Karpas-422 (cell line): ENCODE measurements at regions not wholly inside any gene's neighbourhood (a gene's known extent, or its start where the extent isn't known, plus 50 kb on each side); places are given as distances from the start of the nearest gene placed in this dataset.

Experiments
- DNase-seq: peaks from one replicate; pipeline ENCODE4 v3.0.0-alpha.2; 2015
- H2AFZ ChIP-seq: fragments of 200-600 bp; sonication (generic); 2 replicates; pipeline ENCODE4 v1.6.1; 2014; ENCODE audit warnings: antibody characterized with exemption, low read length, mixed read lengths
- H3K27ac ChIP-seq: fragments of 200-600 bp; sonication (generic); 2 replicates; pipeline ENCODE4 v1.5.1; 2014; ENCODE audit warnings: mild to moderate bottlenecking, low read length, moderate library complexity
- H3K27me3 ChIP-seq: fragments of 200-600 bp; sonication (generic); 2 replicates; pipeline ENCODE4 v1.6.1; 2014; ENCODE audit warnings: low read length, mixed read lengths
- H3K36me3 ChIP-seq: fragments of 200-600 bp; sonication (generic); 2 replicates; pipeline ENCODE4 v1.6.1; 2014; ENCODE audit warnings: low read length, mixed read lengths; ENCODE audit not compliant: insufficient read depth
- H3K4me1 ChIP-seq: fragments of 200-600 bp; sonication (generic); 2 replicates; pipeline ENCODE4 v1.6.1; 2014; ENCODE audit warnings: mild to moderate bottlenecking, low read length, mixed read lengths
- H3K4me2 ChIP-seq: fragments of 200-600 bp; sonication (generic); 2 replicates; pipeline ENCODE4 v1.6.1; 2014; ENCODE audit warnings: low read length, low read depth, mild to moderate bottlenecking; ENCODE audit not compliant: poor library complexity, severe bottlenecking
- H3K4me3 ChIP-seq: fragments of 200-600 bp; sonication (generic); 2 replicates; pipeline ENCODE4 v1.5.1; 2014; ENCODE audit warnings: mild to moderate bottlenecking, antibody characterized with exemption, low read length, mixed read lengths
- H3K79me2 ChIP-seq: fragments of 200-600 bp; sonication (generic); 2 replicates; pipeline ENCODE4 v1.6.1; 2014; ENCODE audit warnings: mild to moderate bottlenecking, low read length, mixed read lengths
- H3K9ac ChIP-seq: fragments of 200-600 bp; sonication (generic); 2 replicates; pipeline ENCODE4 v1.6.0; 2014; ENCODE audit warnings: low read length
- H3K9me2 ChIP-seq: fragments of 200-600 bp; sonication (generic), shearing (Covaris generic); replicated peaks from 2 replicates; pipeline ENCODE4 v1.6.0; 2014; ENCODE audit warnings: mild to moderate bottlenecking, low read length, moderate library complexity; ENCODE audit not compliant: insufficient read depth
- H3K9me3 ChIP-seq: fragments of 300-700, 200-600 bp; sonication (generic); 2 replicates; pipeline ENCODE4 v1.6.1; 2014; ENCODE audit warnings: low read length, mixed read lengths
- H4K20me1 ChIP-seq: fragments of 200-600 bp; sonication (generic); 2 replicates; pipeline ENCODE4 v1.6.1; 2014; ENCODE audit warnings: mild to moderate bottlenecking, antibody characterized with exemption, low read length, low read depth; ENCODE audit not compliant: insufficient read depth

DNA sequence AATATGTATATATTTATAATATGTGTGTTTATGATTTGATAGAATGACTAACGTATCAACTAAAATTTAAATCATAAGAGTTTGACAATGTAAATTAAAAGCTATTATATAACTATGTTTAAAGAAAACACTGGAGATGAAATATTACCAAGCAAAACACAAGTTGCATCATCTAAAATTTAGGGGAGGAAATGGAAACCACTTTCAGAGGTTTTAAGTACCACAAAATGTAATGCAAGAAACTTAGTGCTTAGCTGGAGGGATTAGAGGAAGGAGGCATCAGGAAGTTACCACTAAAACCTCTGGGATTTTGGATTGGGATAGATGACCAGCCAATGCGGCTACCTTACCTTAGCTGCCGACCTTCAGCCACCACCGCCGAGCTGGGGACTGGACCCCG, 1192.1 kb upstream of the PRKX start:
- H3K9me2 ChIP-seq: no peaks in the 10 kb centered on the region
- H2AFZ ChIP-seq: no peak overlapping the region
- no peaks in the 10 kb centered on the region for H3K4me1 ChIP-seq
- no peak for DNase-seq
- no peak overlapping the region for H3K4me2 ChIP-seq
- H3K4me3 ChIP-seq: no peak overlapping the region
- H3K79me2 ChIP-seq: no peaks in the 10 kb centered on the region
- H3K9me3 ChIP-seq: no peaks in the 10 kb centered on the region
- H3K36me3 ChIP-seq: no peaks in the 10 kb centered on the region
- no peak overlapping the region for H3K27ac ChIP-seq
- H3K27me3 ChIP-seq: no peaks in the 10 kb centered on the region
- no peak overlapping the region for H3K9ac ChIP-seq
- no peaks in the 10 kb centered on the region for H4K20me1 ChIP-seq

GRCh38 chrX:4881277-4881676, 1167.8 kb upstream of the PRKX start:
- Histone ChIP-seq H3K79me2 (no peaks in the 10 kb centered on the region), H3K36me3 (no peaks in the 10 kb centered on the region), H3K27ac (no peak overlapping the region), H3K9me3 (no peaks in the 10 kb centered on the region), H3K4me3 (no peak overlapping the region), H4K20me1 (no peaks in the 10 kb centered on the region), H2AFZ (no peak overlapping the region), H3K27me3 (no peaks in the 10 kb centered on the region), H3K4me2 (no peak overlapping the region), H3K9ac (no peak overlapping the region), H3K4me1 (no peaks in the 10 kb centered on the region), H3K9me2 (no peaks in the 10 kb centered on the region)
- DNase-seq: no peak

GRCh38 chrX:4878640-4879039, 1165.2 kb upstream of the PRKX start:
- Histone ChIP-seq H3K4me3 (no peak overlapping the region), H3K79me2 (no peaks in the 10 kb centered on the region), H3K27me3 (no peaks in the 10 kb centered on the region), H3K9me2 (no peaks in the 10 kb centered on the region), H3K9ac (no peak overlapping the region), H3K36me3 (no peaks in the 10 kb centered on the region), H2AFZ (no peak overlapping the region), H3K27ac (no peak overlapping the region), H3K4me1 (no peaks in the 10 kb centered on the region), H3K4me2 (no peak overlapping the region), H4K20me1 (no peaks in the 10 kb centered on the region), H3K9me3 (no peaks in the 10 kb centered on the region)
- no peak for DNase-seq

- Histone ChIP-seq H3K9me3 (no peaks in the 10 kb centered on the region), H3K9me2 (no peaks in the 10 kb centered on the region), H3K4me1 (no peaks in the 10 kb centered on the region), H3K9ac (no peak overlapping the region), H3K27ac (no peak overlapping the region), H3K4me3 (no peak overlapping the region), H3K36me3 (no peaks in the 10 kb centered on the region), H3K27me3 (no peaks in the 10 kb centered on the region), H3K79me2 (no peaks in the 10 kb centered on the region), H2AFZ (no peak overlapping the region), H4K20me1 (no peaks in the 10 kb centered on the region), H3K4me2 (no peak overlapping the region)
- no peak for DNase-seq
Measured at GRCh38 chrX:4876268-4876667, 1162.8 kb upstream of the PRKX start.

GRCh38 chrX:4851534-4851933, 1138.1 kb upstream of the PRKX start:
- no peak overlapping the region for H2AFZ ChIP-seq
- no peak overlapping the region for H3K27ac ChIP-seq
- no peaks in the 10 kb centered on the region for H3K9me2 ChIP-seq
- H3K9ac ChIP-seq: no peak overlapping the region
- H3K4me2 ChIP-seq: no peak overlapping the region
- H3K9me3 ChIP-seq: no peaks in the 10 kb centered on the region
- H3K4me3 ChIP-seq: no peak overlapping the region
- no peaks in the 10 kb centered on the region for H3K27me3 ChIP-seq
- no peaks in the 10 kb centered on the region for H3K36me3 ChIP-seq
- no peaks in the 10 kb centered on the region for H3K79me2 ChIP-seq
- no peak for DNase-seq
- no peaks in the 10 kb centered on the region for H3K4me1 ChIP-seq
- no peaks in the 10 kb centered on the region for H4K20me1 ChIP-seq

- Histone ChIP-seq H3K27ac (no peak overlapping the region), H3K79me2 (no peaks in the 10 kb centered on the region), H3K9me3 (no peaks in the 10 kb centered on the region), H3K4me2 (no peak overlapping the region), H3K9ac (no peak overlapping the region), H3K4me1 (no peaks in the 10 kb centered on the region), H3K4me3 (no peak overlapping the region), H3K36me3 (no peaks in the 10 kb centered on the region), H2AFZ (no peak overlapping the region), H3K27me3 (no peaks in the 10 kb centered on the region), H4K20me1 (no peaks in the 10 kb centered on the region), H3K9me2 (no peaks in the 10 kb centered on the region)
- DNase-seq: no peak
Measured at GRCh38 chrX:4850312-4850711, 1136.9 kb upstream of the PRKX start.

DNA sequence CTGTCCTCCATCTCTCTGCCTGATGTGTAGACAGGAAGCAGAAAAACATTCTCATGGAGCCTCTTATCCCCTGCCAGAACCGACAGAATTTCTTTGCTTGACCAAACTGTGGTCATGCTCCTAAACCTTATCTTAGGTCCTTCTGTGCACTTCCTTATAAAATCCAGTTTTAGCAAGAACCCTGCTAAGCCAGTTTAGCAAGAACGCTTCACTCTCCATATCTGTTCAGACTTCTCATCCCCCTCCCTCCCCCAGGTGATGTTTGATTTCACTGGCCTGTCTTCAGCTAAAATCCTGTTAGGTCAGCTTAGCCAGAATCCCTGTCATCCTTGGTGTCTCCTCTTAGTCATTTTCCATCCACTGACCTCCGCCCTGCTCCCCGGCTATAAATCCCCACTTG, 1130.9 kb upstream of the PRKX start:
- Histone ChIP-seq H3K27ac (no peak overlapping the region), H3K79me2 (no peaks in the 10 kb centered on the region), H3K9me3 (no peaks in the 10 kb centered on the region), H2AFZ (no peak overlapping the region), H3K9me2 (no peaks in the 10 kb centered on the region; the same call in 1 of the 2 replicates), H3K27me3 (no peaks in the 10 kb centered on the region), H3K4me1 (no peaks in the 10 kb centered on the region), H3K4me2 (no peak overlapping the region), H3K9ac (no peak overlapping the region), H4K20me1 (no peaks in the 10 kb centered on the region), H3K4me3 (no peak overlapping the region), H3K36me3 (no peaks in the 10 kb centered on the region)
- no peak for DNase-seq

- no peaks in the 10 kb centered on the region for H4K20me1 ChIP-seq
Measured at GRCh38 chrX:4841216-4841745, 1127.8 kb upstream of the PRKX start.

DNA sequence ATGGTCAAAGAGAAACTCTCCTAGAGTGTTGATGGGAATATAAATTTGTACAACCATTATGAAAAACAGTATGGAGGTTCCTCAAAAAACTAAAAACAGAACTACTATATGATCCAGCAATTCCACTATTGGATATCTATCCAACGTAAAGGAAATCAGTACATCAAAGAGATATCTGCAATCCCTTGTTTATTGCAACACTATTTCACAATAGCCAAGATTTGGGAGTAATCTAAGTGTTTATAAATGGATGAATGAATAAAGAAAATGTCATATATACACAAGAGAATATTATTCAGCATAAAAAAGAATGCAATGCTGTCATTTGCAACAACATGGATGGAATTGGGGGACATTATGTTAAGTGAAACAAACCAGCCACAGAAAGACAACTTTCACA, 1118.1 kb upstream of the PRKX start:
- Histone ChIP-seq H3K9ac (no peak overlapping the region), H2AFZ (no peak overlapping the region), H3K4me3 (no peak overlapping the region), H3K4me1 (no peaks in the 10 kb centered on the region), H3K4me2 (no peak overlapping the region), H3K9me2 (no peaks in the 10 kb centered on the region), H3K27me3 (no peaks in the 10 kb centered on the region), H4K20me1 (no peaks in the 10 kb centered on the region), H3K27ac (no peak overlapping the region), H3K9me3 (no peaks in the 10 kb centered on the region), H3K36me3 (no peaks in the 10 kb centered on the region), H3K79me2 (no peaks in the 10 kb centered on the region)
- DNase-seq: no peak

More at GRCh38 chrX:4841216-4841745, 1127.8 kb upstream of the PRKX start:
- H3K79me2 ChIP-seq: no peaks in the 10 kb centered on the region
- H3K27ac ChIP-seq: no peak overlapping the region
- no peaks in the 10 kb centered on the region for H3K4me1 ChIP-seq
- H3K36me3 ChIP-seq: no peaks in the 10 kb centered on the region
- H3K4me3 ChIP-seq: no peak overlapping the region
- no peak for DNase-seq
- H3K27me3 ChIP-seq: no peaks in the 10 kb centered on the region
- peaks cover 5% of the 10 kb centered on the region; the same call in 1 of the 2 replicates for H3K9me2 ChIP-seq
- H3K4me2 ChIP-seq: no peak overlapping the region
- H2AFZ ChIP-seq: no peak overlapping the region
- H3K9me3 ChIP-seq: no peaks in the 10 kb centered on the region
- no peak overlapping the region for H3K9ac ChIP-seq
